ENCODE measurements at regions not wholly inside any gene's neighbourhood (a gene's known extent, or its start where the extent isn't known, plus 50 kb on each side); places are given as distances from the start of the nearest gene placed in this dataset.
"Not testable (repeated sequence)": the region's sequence is repeated elsewhere in the genome, so short reads cannot be mapped to it uniquely, and the experiment has no call there.

DNA sequence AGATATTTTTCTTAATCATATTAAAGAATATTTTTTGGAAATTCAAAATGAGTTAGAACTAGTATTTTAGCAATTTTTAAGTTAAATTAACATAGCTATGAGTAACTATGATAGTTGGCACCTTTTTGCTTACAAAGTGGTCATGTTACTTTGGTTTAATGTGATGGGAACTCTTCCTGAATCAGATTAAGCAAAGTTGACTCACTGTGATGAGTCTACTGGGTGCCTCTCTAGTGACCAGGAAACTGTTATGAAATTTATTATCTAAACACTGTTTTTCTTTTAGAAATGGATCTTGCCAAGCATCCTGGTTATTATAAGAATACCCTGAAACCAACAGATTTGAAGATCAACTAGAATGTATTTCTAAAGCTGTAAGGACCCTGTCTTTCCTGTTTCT is 985.8 kb downstream of the TRAM1L1 start (continued):
- TF ChIP-seq, protein P1, sequence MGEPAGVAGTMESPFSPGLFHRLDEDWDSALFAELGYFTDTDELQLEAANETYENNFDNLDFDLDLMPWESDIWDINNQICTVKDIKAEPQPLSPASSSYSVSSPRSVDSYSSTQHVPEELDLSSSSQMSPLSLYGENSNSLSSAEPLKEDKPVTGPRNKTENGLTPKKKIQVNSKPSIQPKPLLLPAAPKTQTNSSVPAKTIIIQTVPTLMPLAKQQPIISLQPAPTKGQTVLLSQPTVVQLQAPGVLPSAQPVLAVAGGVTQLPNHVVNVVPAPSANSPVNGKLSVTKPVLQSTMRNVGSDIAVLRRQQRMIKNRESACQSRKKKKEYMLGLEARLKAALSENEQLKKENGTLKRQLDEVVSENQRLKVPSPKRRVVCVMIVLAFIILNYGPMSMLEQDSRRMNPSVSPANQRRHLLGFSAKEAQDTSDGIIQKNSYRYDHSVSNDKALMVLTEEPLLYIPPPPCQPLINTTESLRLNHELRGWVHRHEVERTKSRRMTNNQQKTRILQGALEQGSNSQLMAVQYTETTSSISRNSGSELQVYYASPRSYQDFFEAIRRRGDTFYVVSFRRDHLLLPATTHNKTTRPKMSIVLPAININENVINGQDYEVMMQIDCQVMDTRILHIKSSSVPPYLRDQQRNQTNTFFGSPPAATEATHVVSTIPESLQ (CRISPR knock-in tag; conservative IDR thresholded peaks at IDR 0.05): no peak

DNA sequence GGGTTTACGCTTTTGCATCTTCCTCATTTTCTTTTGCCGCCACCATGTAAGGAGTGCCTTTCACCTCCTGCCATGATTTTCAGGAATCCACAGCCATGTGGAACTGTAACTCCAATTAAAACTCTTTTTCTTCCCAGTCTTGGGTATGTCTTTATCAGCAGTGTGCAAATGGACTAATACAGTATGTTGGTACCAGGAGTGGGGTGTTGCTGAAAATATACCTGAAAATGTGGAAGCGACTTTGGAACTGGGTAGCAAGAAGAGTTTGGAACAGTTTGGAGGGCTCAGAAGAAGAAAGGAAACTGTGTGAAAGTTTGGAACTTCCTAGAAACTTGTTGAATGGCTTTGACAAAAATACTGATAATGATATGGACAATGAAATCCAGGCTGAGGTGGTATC is 983.9 kb upstream of the NDST4 start:
- FAIRE-seq; H3K79me2 ChIP-seq (ENCODE audit: insufficient read depth, low read length); H3K4me2 ChIP-seq (ENCODE audit: low read depth, low read length); H2AFZ ChIP-seq (ENCODE audit: low read length); H3K4me1 ChIP-seq (ENCODE audit: insufficient read depth, low read length); H3K27me3 ChIP-seq (ENCODE audit: control insufficient read depth in 1 of 2, insufficient read depth in 2 of 2, low read length in 2 of 2); POLR2A ChIA-PET; in situ Hi-C loops (cut with HindIII; ENCODE audit: extremely low pct_ligation_motif_present, low pct_unique_long_range_greater_than_20kb); H3K27ac ChIP-seq (ENCODE audit: extremely low read length, insufficient read depth, low read length); intact Hi-C loops (cut with micrococcal nuclease; ENCODE audit: unreplicated experiment); DNase-seq (ENCODE audit: low spot score); H3K9ac ChIP-seq (ENCODE audit: insufficient read depth, low read depth, low read length); H3K4me3 ChIP-seq (replicated peaks in 1 of 3; ENCODE audit: insufficient read depth in 1 of 3, low read depth in 2 of 3, low read length in 3 of 3); ATAC-seq; CTCF ChIA-PET (ENCODE audit: low intra/inter-chr PET ratio, low total read pairs); BruUV-seq (replicated peaks); H3K36me3 ChIP-seq (replicated peaks in 1 of 2; ENCODE audit: control insufficient read depth in 1 of 2, insufficient read depth in 2 of 2, low read length in 2 of 2); H4K20me1 ChIP-seq (ENCODE audit: insufficient read depth, low read length): not testable (repeated sequence)
- 68% methylated on average over 3 of the region's 3 CpGs for WGBS (ENCODE audit: low lambda C conversion rate)
- H3K9me3 ChIP-seq (ENCODE audit: low read length): peaks cover 20% of the 10 kb centered on the region

DNA sequence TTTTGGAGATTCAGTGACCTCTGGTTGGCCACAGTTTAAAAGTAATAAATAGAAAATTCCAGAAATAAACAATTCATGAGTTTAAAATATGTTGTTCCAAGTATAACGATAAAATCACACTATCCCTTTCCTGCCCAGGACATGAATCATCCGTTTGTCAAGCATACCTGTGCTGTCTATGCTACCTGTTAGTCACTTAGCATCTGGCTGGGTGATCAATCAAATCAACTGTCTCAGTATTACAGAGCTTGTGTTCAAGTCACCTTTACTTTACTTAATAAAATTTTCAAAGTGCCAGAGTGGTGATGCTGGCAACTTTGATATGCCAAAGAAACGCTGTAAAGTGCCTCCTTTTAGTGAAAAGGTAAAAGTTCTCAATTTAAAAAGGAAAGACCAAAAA is 979.5 kb upstream of the NDST4 start:
- FAIRE-seq: no peak
- H3K4me1 ChIP-seq (ENCODE audit: insufficient read depth, low read length): no peaks in the 10 kb centered on the region
- H3K4me2 ChIP-seq (ENCODE audit: low read depth, low read length): no peak overlapping the region
- H3K9me3 ChIP-seq (ENCODE audit: low read length): peaks cover 12% of the 10 kb centered on the region
- in situ Hi-C loops (cut with HindIII; ENCODE audit: extremely low pct_ligation_motif_present, low pct_unique_long_range_greater_than_20kb): no loop called here
- BruUV-seq (replicated peaks): no TSS peak
- no peak for DNase-seq (ENCODE audit: low spot score)
- ChIA-PET CTCF (ENCODE audit: low intra/inter-chr PET ratio, low total read pairs) (no interaction called here), POLR2A (no interaction called here)
- ATAC-seq: no peak
- WGBS (ENCODE audit: low lambda C conversion rate): 0% methylated on average over 3 of the region's 3 CpGs
- no peak overlapping the region for H3K27ac ChIP-seq (ENCODE audit: extremely low read length, insufficient read depth, low read length)
- no peaks in the 10 kb centered on the region for H3K36me3 ChIP-seq (replicated peaks in 1 of 2; ENCODE audit: control insufficient read depth in 1 of 2, insufficient read depth in 2 of 2, low read length in 2 of 2)
- no peaks in the 10 kb centered on the region for H3K79me2 ChIP-seq (ENCODE audit: insufficient read depth, low read length)
- H3K4me3 ChIP-seq (replicated peaks in 1 of 3; ENCODE audit: insufficient read depth in 1 of 3, low read depth in 2 of 3, low read length in 3 of 3): no peak overlapping the region
- no peaks in the 10 kb centered on the region for H4K20me1 ChIP-seq (ENCODE audit: insufficient read depth, low read length)
- H3K9ac ChIP-seq (ENCODE audit: insufficient read depth, low read depth, low read length): no peak overlapping the region
- intact Hi-C loops (cut with micrococcal nuclease; ENCODE audit: unreplicated experiment): no loop called here
- no peaks in the 10 kb centered on the region for H3K27me3 ChIP-seq (ENCODE audit: control insufficient read depth in 1 of 2, insufficient read depth in 2 of 2, low read length in 2 of 2)
- H2AFZ ChIP-seq (ENCODE audit: low read length): no peak overlapping the region
- TF ChIP-seq ZNF567 (CRISPR knock-in tag; IDR thresholded peaks at IDR 0.05; ENCODE audit: borderline replicate concordance) (no peak), MYNN (CRISPR knock-in tag; IDR thresholded peaks at IDR 0.05; ENCODE audit: low read depth) (no peak), KDM5B (CRISPR knock-in tag; IDR thresholded peaks at IDR 0.05; ENCODE audit: borderline replicate concordance) (no peak), NAIF1 (CRISPR knock-in tag; IDR thresholded peaks at IDR 0.05; ENCODE audit: borderline replicate concordance) (no peak), RORA (CRISPR knock-in tag; IDR thresholded peaks at IDR 0.05) (no peak), GABPB1 (CRISPR knock-in tag; IDR thresholded peaks at IDR 0.05) (no peak), ZNF674 (CRISPR knock-in tag; IDR thresholded peaks at IDR 0.05; ENCODE audit: low read depth) (no peak), ZSCAN12 (CRISPR knock-in tag; IDR thresholded peaks at IDR 0.05) (no peak), HOXD1 (CRISPR knock-in tag; IDR thresholded peaks at IDR 0.05) (no peak), ZEB1 (IDR thresholded peaks at IDR 0.05; ENCODE audit: insufficient replicate concordance, low read depth) (no peak), ZNF709 (CRISPR knock-in tag; IDR thresholded peaks at IDR 0.05) (no peak), ZNF274 (CRISPR knock-in tag; IDR thresholded peaks at IDR 0.05) (no peak), CHCHD3 (CRISPR knock-in tag; IDR thresholded peaks at IDR 0.05) (no peak), U2AF1 (optimal IDR thresholded peaks at IDR 0.05; ENCODE audit: low read depth, low read length) (no peak)
- TF ChIP-seq, protein P2, sequence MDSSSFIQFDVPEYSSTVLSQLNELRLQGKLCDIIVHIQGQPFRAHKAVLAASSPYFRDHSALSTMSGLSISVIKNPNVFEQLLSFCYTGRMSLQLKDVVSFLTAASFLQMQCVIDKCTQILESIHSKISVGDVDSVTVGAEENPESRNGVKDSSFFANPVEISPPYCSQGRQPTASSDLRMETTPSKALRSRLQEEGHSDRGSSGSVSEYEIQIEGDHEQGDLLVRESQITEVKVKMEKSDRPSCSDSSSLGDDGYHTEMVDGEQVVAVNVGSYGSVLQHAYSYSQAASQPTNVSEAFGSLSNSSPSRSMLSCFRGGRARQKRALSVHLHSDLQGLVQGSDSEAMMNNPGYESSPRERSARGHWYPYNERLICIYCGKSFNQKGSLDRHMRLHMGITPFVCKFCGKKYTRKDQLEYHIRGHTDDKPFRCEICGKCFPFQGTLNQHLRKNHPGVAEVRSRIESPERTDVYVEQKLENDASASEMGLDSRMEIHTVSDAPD (CRISPR knock-in tag; IDR thresholded peaks at IDR 0.05): no peak

Data from HepG2 (cell line).